ENCODE measurements at regions not wholly inside any gene's neighbourhood (a gene's known extent, or its start where the extent isn't known, plus 50 kb on each side); places are given as distances from the start of the nearest gene placed in this dataset.

DNA sequence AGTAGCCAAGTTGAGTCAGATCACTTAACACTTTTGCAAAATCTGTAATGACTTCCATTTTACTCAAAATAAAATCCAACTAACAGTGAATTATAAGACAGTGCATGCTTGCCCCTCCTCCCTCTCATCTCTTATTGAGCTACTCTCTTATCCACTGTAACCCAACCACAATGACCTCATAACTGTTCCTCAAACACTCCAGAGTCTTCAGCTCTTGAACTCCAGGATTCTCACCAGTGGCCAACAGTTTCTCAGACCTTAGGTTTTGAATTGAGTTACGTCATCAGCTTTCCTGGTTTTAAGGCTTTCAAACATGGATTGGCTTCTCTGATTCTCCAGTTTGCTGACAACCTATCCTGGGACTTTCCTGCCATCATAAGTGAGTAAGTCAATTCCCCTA is 938.3 kb downstream of the RAB28 start (continued):
- TF ChIP-seq, protein P1, sequence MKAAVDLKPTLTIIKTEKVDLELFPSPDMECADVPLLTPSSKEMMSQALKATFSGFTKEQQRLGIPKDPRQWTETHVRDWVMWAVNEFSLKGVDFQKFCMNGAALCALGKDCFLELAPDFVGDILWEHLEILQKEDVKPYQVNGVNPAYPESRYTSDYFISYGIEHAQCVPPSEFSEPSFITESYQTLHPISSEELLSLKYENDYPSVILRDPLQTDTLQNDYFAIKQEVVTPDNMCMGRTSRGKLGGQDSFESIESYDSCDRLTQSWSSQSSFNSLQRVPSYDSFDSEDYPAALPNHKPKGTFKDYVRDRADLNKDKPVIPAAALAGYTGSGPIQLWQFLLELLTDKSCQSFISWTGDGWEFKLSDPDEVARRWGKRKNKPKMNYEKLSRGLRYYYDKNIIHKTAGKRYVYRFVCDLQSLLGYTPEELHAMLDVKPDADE (IDR thresholded peaks at IDR 0.05): no peak
- TF ChIP-seq, protein P2, sequence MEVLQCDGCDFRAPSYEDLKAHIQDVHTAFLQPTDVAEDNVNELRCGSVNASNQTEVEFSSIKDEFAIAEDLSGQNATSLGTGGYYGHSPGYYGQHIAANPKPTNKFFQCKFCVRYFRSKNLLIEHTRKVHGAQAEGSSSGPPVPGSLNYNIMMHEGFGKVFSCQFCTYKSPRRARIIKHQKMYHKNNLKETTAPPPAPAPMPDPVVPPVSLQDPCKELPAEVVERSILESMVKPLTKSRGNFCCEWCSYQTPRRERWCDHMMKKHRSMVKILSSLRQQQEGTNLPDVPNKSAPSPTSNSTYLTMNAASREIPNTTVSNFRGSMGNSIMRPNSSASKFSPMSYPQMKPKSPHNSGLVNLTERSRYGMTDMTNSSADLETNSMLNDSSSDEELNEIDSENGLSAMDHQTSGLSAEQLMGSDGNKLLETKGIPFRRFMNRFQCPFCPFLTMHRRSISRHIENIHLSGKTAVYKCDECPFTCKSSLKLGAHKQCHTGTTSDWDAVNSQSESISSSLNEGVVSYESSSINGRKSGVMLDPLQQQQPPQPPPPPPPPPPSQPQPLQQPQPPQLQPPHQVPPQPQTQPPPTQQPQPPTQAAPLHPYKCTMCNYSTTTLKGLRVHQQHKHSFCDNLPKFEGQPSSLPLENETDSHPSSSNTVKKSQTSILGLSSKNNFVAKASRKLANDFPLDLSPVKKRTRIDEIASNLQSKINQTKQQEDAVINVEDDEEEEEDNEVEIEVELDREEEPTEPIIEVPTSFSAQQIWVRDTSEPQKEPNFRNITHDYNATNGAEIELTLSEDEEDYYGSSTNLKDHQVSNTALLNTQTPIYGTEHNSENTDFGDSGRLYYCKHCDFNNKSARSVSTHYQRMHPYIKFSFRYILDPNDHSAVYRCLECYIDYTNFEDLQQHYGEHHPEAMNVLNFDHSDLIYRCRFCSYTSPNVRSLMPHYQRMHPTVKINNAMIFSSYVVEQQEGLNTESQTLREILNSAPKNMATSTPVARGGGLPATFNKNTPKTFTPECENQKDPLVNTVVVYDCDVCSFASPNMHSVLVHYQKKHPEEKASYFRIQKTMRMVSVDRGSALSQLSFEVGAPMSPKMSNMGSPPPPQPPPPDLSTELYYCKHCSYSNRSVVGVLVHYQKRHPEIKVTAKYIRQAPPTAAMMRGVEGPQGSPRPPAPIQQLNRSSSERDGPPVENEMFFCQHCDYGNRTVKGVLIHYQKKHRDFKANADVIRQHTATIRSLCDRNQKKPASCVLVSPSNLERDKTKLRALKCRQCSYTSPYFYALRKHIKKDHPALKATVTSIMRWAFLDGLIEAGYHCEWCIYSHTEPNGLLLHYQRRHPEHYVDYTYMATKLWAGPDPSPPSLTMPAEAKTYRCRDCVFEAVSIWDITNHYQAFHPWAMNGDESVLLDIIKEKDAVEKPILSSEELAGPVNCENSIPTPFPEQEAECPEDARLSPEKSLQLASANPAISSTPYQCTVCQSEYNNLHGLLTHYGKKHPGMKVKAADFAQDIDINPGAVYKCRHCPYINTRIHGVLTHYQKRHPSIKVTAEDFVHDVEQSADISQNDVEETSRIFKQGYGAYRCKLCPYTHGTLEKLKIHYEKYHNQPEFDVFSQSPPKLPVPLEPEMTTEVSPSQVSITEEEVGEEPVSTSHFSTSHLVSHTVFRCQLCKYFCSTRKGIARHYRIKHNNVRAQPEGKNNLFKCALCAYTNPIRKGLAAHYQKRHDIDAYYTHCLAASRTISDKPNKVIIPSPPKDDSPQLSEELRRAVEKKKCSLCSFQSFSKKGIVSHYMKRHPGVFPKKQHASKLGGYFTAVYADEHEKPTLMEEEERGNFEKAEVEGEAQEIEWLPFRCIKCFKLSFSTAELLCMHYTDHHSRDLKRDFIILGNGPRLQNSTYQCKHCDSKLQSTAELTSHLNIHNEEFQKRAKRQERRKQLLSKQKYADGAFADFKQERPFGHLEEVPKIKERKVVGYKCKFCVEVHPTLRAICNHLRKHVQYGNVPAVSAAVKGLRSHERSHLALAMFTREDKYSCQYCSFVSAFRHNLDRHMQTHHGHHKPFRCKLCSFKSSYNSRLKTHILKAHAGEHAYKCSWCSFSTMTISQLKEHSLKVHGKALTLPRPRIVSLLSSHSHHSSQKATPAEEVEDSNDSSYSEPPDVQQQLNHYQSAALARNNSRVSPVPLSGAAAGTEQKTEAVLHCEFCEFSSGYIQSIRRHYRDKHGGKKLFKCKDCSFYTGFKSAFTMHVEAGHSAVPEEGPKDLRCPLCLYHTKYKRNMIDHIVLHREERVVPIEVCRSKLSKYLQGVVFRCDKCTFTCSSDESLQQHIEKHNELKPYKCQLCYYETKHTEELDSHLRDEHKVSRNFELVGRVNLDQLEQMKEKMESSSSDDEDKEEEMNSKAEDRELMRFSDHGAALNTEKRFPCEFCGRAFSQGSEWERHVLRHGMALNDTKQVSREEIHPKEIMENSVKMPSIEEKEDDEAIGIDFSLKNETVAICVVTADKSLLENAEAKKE (CRISPR knock-in tag; IDR thresholded peaks at IDR 0.05): no peak
- TF ChIP-seq JUNB (IDR thresholded peaks at IDR 0.05; ENCODE audit: unreplicated experiment): no peak
- TF ChIP-seq CREB1 (CRISPR knock-in tag; IDR thresholded peaks at IDR 0.05; ENCODE audit: low read depth): no peak

- Histone ChIP-seq H3K79me2 (replicated peaks; ENCODE audit: insufficient read depth) (no peaks in the 10 kb centered on the region), H3K27me3 (ENCODE audit: insufficient read depth) (no peaks in the 10 kb centered on the region), H3K9me2 (ENCODE audit: insufficient read depth) (no peaks in the 10 kb centered on the region), H3K27ac (ENCODE audit: low read depth) (no peak overlapping the region), H3K4me2 (no peak overlapping the region), H3K36me3 (ENCODE audit: insufficient read depth) (no peaks in the 10 kb centered on the region), H4K20me1 (replicated peaks; ENCODE audit: insufficient read depth) (no peaks in the 10 kb centered on the region), H3K4me1 (ENCODE audit: insufficient read depth) (no peaks in the 10 kb centered on the region), H3F3A (replicated peaks; ENCODE audit: low read depth) (no peaks in the 10 kb centered on the region), H3K4me3 (no peak overlapping the region), H2AFZ (peak overlapping the region; percentile 82; the same call in 1 of the 2 replicates)
- DNase-seq (ENCODE audit: low spot score): no peak
- no peak for ATAC-seq
- Mint-ChIP-seq H3K9me3 (no peaks in the 10 kb centered on the region), H3K4me1 (peaks cover 4% of the 10 kb centered on the region; the same call in 2 of the 3 replicates), H3K27ac (no peak overlapping the region), H3K36me3 (ENCODE audit: low read depth) (no peaks in the 10 kb centered on the region), H3K27me3 (ENCODE audit: insufficient read depth, low read depth, poor library complexity) (no peaks in the 10 kb centered on the region), H3K4me3 (no peak overlapping the region)
- TF ChIP-seq, protein P3, sequence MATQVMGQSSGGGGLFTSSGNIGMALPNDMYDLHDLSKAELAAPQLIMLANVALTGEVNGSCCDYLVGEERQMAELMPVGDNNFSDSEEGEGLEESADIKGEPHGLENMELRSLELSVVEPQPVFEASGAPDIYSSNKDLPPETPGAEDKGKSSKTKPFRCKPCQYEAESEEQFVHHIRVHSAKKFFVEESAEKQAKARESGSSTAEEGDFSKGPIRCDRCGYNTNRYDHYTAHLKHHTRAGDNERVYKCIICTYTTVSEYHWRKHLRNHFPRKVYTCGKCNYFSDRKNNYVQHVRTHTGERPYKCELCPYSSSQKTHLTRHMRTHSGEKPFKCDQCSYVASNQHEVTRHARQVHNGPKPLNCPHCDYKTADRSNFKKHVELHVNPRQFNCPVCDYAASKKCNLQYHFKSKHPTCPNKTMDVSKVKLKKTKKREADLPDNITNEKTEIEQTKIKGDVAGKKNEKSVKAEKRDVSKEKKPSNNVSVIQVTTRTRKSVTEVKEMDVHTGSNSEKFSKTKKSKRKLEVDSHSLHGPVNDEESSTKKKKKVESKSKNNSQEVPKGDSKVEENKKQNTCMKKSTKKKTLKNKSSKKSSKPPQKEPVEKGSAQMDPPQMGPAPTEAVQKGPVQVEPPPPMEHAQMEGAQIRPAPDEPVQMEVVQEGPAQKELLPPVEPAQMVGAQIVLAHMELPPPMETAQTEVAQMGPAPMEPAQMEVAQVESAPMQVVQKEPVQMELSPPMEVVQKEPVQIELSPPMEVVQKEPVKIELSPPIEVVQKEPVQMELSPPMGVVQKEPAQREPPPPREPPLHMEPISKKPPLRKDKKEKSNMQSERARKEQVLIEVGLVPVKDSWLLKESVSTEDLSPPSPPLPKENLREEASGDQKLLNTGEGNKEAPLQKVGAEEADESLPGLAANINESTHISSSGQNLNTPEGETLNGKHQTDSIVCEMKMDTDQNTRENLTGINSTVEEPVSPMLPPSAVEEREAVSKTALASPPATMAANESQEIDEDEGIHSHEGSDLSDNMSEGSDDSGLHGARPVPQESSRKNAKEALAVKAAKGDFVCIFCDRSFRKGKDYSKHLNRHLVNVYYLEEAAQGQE (IDR thresholded peaks at IDR 0.05; ENCODE audit: unreplicated experiment): no peak
- TF ChIP-seq ZNF331 (CRISPR knock-in tag; IDR thresholded peaks at IDR 0.05; ENCODE audit: low read depth) (no peak), JUNB (IDR thresholded peaks at IDR 0.05; ENCODE audit: unreplicated experiment) (no peak)
These were observed 946.0 kb downstream of the RAB28 start for GRCh38 chr4:12538162-12538561.
